AG10803 (cell line): ENCODE measurements at regions not wholly inside any gene's neighbourhood (a gene's known extent, or its start where the extent isn't known, plus 50 kb on each side); places are given as distances from the start of the nearest gene placed in this dataset.

Source experiments
- DNase-seq: peaks from one replicate; pipeline ENCODE4 v3.0.0; 2010; ENCODE audit warnings: low read depth
- H3K4me3 ChIP-seq: 2 replicates; pipeline ENCODE4 v1.5.1; 2011; ENCODE audit warnings: mild to moderate bottlenecking, low read length, control low read depth
- TF ChIP-seq, protein P1 (sequence below): conservative IDR thresholded peaks from 2 replicates; pipeline ENCODE4 v1.5.1; 2011; ENCODE audit warnings: mild to moderate bottlenecking, low read length, control low read depth, inconsistent platforms

DNA sequence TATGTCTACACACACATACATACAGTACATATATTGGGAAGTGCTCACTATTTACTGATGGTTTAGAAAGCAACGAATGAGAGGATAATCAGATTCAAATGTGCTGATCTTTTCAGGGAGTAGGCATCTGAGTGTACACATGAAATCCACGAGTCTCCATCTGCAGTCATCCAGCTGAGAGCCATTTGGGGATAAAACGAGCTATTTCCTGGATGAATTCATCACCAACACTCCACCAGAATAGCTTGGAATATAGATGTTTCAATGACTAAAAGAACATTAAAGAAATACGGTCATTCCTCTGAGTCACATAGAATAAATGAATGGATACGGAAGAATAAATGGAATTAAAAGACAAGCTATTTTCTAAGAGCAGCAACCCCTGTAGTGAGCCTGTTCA lies 721.6 kb upstream of the ARGLU1 start:
- H3K4me3 ChIP-seq, result no peak overlapping the region
- TF ChIP-seq, protein P1, sequence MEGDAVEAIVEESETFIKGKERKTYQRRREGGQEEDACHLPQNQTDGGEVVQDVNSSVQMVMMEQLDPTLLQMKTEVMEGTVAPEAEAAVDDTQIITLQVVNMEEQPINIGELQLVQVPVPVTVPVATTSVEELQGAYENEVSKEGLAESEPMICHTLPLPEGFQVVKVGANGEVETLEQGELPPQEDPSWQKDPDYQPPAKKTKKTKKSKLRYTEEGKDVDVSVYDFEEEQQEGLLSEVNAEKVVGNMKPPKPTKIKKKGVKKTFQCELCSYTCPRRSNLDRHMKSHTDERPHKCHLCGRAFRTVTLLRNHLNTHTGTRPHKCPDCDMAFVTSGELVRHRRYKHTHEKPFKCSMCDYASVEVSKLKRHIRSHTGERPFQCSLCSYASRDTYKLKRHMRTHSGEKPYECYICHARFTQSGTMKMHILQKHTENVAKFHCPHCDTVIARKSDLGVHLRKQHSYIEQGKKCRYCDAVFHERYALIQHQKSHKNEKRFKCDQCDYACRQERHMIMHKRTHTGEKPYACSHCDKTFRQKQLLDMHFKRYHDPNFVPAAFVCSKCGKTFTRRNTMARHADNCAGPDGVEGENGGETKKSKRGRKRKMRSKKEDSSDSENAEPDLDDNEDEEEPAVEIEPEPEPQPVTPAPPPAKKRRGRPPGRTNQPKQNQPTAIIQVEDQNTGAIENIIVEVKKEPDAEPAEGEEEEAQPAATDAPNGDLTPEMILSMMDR, result no peak
- peak; percentile 31 for DNase-seq

DNA sequence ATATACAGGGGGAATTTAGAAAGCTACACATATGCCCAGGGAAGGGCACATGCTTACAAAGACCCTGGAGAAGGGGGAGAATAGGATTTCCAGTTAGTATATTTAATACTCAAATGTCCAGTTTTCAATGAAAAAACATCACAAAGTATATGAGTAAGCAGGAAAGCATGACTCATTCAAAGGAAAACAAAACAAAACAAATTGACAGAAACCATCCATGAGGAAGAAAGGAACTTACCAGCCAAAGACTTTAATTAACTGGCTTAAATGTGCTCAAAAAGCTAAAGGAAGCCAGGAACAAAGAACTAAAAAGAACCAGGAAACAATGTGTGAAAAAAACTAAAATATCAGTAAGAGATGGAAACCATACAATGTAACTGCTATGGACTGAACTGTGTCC lies 716.2 kb upstream of the ARGLU1 start:
- H3K4me3 ChIP-seq, result no peak overlapping the region
- TF ChIP-seq, protein P1, result no peak
- DNase-seq, result no peak

DNA sequence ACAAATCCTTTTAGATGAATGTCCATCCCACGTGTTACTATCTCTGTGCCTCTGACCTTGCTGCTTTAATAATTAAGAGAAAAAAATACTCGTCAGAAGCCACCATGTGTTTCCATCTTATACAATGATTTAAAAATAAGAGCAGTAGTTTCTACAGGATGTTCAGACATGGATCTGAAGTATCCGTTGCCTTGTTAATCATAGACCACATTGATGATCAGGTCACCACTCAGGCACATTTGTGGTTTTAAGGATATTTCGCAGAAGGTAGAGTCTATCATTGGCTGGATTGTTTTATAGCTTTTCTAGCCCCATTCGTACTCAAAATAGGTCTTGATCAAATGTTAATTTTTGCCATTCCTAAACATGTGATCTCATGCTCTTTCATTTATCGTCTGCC lies 710.0 kb upstream of the ARGLU1 start:
- TF ChIP-seq, protein P1, result no peak
- DNase-seq, result no peak

DNA sequence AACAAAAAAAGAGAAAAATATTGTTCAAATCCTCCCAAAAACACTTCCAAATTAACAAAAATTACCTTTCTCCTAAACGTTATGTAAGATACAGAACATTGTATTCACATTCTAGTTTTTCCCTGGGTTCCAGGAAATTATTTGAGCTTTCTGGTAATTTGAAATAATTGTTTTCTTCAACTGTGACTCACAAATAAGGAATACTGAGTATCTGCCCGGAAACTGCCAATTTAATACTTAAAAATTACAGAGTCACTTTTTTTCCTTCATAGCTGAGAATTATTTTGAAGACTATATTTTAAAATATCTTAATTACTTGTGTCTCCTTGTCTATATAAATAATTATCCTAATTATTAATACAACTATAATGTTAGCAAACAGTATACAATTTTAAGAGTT lies 709.0 kb upstream of the ARGLU1 start:
- TF ChIP-seq, protein P1, result no peak
- DNase-seq, result peak; percentile 8
- no peak overlapping the region for H3K4me3 ChIP-seq

More for the DNA sequence above, 710.0 kb upstream of the ARGLU1 start:
- H3K4me3 ChIP-seq, result no peak overlapping the region

DNA sequence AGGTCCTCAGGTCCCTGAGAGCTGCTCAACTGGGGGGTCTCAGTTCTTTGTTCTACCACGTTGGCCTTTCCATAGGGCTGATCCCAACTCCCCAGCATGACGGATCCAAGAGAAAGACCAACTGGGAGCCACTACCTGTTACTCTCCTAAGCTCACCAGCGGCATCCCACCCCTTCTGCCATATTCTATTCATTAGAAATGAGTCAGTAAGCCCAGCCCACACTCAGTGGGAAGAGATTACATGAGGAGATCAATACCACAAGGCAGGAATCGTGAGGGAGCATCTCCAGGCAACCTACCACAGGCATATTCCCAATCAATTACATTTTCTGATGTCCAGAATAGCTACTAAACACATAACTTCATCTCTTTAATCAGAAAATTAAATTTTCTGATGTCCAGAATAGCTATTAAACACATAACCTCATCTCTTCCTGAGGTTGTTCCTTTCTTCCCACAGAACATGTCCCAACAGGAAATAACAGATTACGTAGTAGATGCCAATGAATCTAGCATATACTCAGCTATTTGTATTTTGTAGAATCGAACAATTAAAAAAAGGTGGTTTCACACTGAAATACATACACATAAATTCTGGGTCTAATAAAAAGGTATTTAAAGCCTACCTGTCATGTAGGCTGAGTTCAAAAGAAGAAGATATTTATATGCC lies 708.1 kb upstream of the ARGLU1 start:
- DNase-seq, result peak; percentile 12
- no peak overlapping the region for H3K4me3 ChIP-seq
- TF ChIP-seq, protein P1, result no peak

DNA sequence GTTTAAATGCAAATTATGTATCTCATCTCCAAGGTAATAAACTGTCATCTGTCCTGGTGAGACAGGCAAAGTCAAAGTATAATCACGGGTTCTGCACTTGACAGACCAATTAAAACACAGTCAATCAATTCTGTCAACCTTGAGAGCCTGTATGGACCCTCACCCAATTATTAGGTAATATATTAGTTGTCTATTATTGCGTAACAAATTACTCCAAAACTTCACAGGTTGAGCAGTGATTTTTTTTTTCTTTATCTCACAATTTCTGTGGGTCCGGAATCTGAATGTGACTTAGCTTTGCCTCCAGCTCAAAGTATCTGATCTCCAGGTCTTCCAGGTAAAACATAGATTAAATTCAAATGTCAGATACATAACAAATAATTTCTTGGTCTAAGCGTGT lies 707.4 kb upstream of the ARGLU1 start:
- no peak overlapping the region for H3K4me3 ChIP-seq
- TF ChIP-seq, protein P1, result no peak
- no peak for DNase-seq

DNA sequence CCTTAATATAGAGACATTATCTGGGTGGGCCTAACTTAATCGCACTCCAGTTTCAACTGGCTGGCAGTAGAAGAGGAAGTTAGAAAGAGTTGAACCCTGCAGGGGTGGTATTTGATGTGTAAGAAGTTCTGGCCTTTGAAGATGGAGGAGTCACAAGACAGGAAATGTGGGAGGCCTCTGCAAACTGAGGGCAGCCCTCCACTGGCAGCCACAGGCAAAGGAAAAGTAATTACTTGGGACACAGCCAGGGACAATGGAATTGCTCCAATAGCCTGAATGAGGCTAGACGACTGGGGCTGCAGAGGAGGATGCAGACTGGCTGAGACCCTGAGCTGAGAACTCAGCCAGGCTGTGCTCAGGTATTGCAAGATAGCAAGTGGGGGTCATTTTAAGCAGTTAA lies 703.3 kb upstream of the ARGLU1 start:
- no peak overlapping the region for H3K4me3 ChIP-seq
- no peak for DNase-seq
- TF ChIP-seq, protein P1, result no peak
